Endothelial cell of umbilical vein (primary cell): ENCODE measurements at regions not wholly inside any gene's neighbourhood (a gene's known extent, or its start where the extent isn't known, plus 50 kb on each side); places are given as distances from the start of the nearest gene placed in this dataset.

Experiments
- POLR2A ChIP-seq: IDR thresholded peaks from 2 replicates; pipeline ENCODE4 v1.6.1; 2012; ENCODE audit warnings: low read depth, mild to moderate bottlenecking, control low read depth, low read length
- TF ChIP-seq, protein P1 (sequence below), 2 donors: IDR thresholded peaks; 1 replicate in 1 of 2; 2 replicates in 1 of 2; pipeline ENCODE4 v1.5.1; 2011; ENCODE audit warnings: low read length in 2 of 2, mild to moderate bottlenecking in 2 of 2, moderate library complexity in 2 of 2, control low read depth in 1 of 2, inconsistent platforms in 1 of 2, low read depth in 1 of 2; ENCODE audit not compliant: insufficient read depth in 1 of 2; ENCODE audit errors: extremely low read depth in 1 of 2

GRCh38 chr3:103585809-103586208, 1151.0 kb downstream of the ZPLD1 start:
- TF ChIP-seq, protein P1, sequence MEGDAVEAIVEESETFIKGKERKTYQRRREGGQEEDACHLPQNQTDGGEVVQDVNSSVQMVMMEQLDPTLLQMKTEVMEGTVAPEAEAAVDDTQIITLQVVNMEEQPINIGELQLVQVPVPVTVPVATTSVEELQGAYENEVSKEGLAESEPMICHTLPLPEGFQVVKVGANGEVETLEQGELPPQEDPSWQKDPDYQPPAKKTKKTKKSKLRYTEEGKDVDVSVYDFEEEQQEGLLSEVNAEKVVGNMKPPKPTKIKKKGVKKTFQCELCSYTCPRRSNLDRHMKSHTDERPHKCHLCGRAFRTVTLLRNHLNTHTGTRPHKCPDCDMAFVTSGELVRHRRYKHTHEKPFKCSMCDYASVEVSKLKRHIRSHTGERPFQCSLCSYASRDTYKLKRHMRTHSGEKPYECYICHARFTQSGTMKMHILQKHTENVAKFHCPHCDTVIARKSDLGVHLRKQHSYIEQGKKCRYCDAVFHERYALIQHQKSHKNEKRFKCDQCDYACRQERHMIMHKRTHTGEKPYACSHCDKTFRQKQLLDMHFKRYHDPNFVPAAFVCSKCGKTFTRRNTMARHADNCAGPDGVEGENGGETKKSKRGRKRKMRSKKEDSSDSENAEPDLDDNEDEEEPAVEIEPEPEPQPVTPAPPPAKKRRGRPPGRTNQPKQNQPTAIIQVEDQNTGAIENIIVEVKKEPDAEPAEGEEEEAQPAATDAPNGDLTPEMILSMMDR (IDR thresholded peaks at IDR 0.05; ENCODE audit: extremely low read depth in 1 of 2, insufficient read depth in 1 of 2, low read depth in 1 of 2, low read length in 2 of 2) = no peak
- TF ChIP-seq POLR2A = no peak
